Hepatic stellate cell (primary cell): ENCODE measurements at regions not wholly inside any gene's neighbourhood (a gene's known extent, or its start where the extent isn't known, plus 50 kb on each side); places are given as distances from the start of the nearest gene placed in this dataset.

Source experiments
- DNase-seq: peaks from one replicate; pipeline ENCODE4 v3.0.0; 2011; ENCODE audit warnings: low spot score

GRCh38 chr5:21168557-21168956 lies 1180.6 kb upstream of the CDH18 start:
- no peak for DNase-seq

- DNase-seq = no peak
Measured at GRCh38 chr5:21165344-21165743, 1177.3 kb upstream of the CDH18 start.

- no peak for DNase-seq
Measured at GRCh38 chr5:21164425-21164824, 1176.4 kb upstream of the CDH18 start.

- DNase-seq = no peak
Measured at GRCh38 chr5:21159510-21160059, 1171.6 kb upstream of the CDH18 start.

- DNase-seq = no peak
Measured at GRCh38 chr5:21154526-21154925, 1166.5 kb upstream of the CDH18 start.

DNA sequence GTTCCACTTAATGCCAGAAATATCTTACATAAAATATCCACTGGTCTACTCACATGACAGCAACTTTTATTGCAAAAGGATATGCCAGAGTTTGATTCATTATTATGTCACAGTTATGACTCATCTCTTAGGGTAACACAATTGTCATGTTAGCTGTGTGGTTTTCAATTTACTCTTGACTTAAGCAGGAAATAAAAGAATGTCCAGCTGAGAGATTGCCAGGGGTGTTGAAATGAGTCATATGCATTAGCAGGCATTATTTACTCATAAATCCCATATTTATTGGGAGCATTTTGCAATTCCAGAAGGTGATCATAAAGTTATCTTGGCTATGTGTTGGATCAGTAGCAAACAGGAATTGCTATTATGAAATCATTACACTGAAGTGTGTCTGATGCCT lies 1164.6 kb upstream of the CDH18 start:
- no peak for DNase-seq

GRCh38 chr5:21145376-21145775 lies 1157.4 kb upstream of the CDH18 start:
- no peak for DNase-seq

- DNase-seq = no peak
Measured at GRCh38 chr5:21143686-21144085, 1155.7 kb upstream of the CDH18 start.

- DNase-seq = no peak
Measured at GRCh38 chr5:21142791-21143190, 1154.8 kb upstream of the CDH18 start.

DNA sequence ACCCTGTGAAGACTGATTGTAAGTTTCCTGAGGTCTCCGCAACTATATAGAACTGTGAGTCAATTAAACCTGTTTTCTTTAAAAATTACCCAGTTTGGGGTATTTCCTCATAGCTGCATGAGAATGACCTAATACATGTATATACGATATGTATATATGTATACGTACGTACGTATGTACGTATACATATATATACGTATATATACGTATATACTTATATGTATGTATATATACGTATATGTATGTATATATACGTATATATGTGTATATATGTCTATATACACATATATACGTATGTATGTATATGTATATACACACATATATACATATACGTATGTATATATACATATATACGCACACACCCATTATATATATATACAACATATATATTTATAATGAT lies 1153.0 kb upstream of the CDH18 start:
- DNase-seq = no peak

- no peak for DNase-seq
Measured at GRCh38 chr5:21126236-21126635, 1138.2 kb upstream of the CDH18 start.

DNA sequence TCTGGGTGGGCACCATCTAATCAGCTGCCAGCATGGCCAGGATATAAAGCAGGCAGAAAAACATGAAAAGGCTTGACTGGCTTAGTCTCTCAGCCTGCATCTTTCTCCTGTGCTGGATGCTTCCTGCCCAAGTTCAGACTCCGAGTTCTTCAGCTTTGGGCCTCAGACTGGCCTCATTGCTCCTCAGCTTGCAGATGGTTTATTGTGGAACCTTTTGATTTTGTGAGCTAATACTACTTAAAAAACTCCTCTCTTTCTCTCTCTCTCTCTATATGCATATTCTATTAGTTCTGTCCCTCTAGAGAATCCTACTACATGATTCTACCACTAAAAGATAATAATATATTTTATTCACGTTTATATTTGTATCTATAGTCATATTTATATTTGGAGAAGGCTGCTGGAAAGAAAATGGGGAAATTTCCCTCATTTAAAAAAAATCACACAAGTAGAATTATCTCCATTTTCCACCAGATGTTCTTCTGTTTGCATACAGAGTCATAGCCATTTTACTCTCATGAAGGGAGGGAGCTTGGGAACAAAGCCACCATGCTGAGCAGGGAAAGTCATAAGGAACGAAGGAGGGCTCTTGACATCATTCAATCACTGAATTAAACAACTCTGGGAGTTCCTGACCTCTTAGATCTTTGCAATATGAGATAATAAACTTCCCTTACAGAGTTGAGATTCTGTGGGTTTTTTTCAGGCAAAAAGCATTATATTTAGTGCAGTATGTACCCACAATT lies 1137.4 kb upstream of the CDH18 start:
- DNase-seq = no peak

DNA sequence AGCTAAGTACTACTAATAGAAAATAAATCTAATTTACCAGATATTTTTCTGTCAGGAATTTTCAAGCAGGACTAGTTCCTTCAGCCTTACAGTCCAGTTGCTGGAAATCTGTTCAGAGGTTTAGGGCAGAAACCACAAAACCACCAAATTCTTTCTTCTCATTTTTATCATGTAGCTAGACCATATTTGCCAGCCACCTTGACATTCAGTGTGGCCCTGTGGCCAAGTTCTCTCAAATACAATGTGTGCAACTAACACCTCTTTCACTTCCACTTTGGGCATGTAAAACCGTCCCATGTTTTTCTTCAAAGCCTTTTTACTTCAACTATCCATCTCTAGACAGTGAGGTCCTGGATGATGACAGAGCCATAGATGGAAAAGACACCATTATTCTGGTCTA lies 1133.2 kb upstream of the CDH18 start:
- DNase-seq = no peak

DNA sequence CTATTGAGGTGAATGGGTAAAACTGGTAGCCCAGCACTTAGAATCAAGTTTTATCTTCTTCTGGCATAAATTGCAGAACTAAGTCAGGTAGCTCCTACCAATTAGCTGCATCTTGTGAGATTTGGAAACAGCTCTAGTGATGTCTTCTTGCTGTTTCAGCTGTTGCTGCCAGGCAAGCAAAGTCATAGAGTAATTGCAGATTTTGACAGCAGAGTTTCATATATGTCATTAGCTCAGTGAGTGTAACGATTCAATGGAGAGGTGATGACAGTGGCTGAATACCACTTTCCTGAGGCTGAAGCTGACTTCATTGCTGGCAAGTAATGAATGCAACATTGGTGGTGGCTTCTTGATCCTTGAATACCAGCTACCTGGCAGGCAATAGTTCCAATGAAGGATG lies 1109.7 kb upstream of the CDH18 start:
- no peak for DNase-seq

GRCh38 chr5:21094619-21095018 lies 1106.6 kb upstream of the CDH18 start:
- no peak for DNase-seq

DNA sequence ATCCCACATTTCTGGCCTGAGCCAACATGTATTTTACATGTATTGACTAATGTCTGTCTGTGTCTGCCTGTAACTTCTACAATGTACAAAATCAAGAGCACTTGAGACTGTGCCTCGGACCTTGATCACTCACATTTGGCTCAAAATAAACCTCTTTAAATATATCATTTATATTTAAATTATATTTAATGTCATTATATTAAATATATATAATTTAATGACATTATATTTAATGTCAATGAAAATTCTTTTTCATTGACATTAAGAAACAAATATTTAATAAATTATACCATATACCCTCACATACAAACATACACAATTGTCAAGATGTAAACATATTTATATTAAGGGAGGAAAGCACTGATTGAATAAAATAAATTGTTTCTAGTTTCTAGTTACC lies 1099.8 kb upstream of the CDH18 start:
- DNase-seq = no peak

DNA sequence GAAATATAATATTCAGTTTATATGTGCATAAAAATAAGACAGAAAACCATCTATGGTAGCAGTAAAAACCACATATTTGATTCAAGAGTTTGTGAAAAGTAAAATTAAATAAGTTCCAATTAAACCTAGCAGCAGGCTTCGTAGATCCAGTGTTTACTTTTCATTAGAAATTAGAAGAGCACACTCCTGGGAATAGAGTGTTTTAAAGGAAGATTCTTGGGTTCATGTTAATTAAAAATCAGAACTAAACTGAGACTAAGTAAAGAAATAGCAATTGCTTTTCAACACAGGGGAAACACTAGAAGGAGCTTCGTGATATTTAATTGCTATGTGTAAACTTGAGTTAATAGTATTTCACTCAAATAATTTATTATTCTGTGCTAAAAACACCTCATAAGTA lies 1097.8 kb upstream of the CDH18 start:
- no peak for DNase-seq

GRCh38 chr5:21071986-21072385 lies 1084.0 kb upstream of the CDH18 start:
- DNase-seq = no peak

DNA sequence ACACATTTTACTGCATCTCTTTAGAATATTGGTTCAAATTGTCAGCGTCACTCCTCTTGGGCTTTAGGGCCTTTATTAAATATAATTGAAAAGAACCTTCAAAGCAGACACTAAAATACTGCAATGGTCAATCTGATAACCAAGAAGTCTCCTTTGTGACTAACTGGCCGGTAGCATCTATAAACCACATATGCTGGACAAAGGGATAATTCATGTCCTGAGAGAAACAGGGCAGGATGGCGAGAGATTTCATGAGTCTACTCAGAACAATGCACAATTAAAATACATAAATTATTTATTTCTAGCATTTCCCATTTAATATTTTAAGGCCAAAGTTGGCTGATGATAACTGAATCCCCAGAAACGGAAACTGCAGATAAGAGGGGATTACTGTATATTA lies 1083.4 kb upstream of the CDH18 start:
- DNase-seq = no peak

DNA sequence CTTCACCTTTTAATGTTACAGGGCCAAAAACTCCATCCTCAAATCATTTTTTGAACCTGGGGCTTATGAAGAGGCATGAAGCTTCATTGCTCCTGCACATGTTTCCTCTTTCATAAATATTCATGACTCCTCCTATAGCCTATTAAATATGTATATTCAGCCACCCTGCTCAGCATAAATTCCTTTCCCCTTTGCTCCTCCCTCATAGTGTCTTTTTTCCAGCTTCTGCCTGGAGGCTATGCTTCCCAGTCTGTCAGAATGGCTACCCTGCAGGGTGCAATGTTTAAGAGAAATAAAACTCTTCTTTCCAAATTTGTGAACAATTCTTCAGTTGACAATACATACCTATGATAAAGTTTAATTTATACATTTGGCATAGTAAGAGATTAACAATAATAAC lies 1082.9 kb upstream of the CDH18 start:
- no peak for DNase-seq

- no peak for DNase-seq
Measured at GRCh38 chr5:21067724-21068123, 1079.7 kb upstream of the CDH18 start.

- no peak for DNase-seq
Measured at GRCh38 chr5:21063146-21063545, 1075.1 kb upstream of the CDH18 start.

DNA sequence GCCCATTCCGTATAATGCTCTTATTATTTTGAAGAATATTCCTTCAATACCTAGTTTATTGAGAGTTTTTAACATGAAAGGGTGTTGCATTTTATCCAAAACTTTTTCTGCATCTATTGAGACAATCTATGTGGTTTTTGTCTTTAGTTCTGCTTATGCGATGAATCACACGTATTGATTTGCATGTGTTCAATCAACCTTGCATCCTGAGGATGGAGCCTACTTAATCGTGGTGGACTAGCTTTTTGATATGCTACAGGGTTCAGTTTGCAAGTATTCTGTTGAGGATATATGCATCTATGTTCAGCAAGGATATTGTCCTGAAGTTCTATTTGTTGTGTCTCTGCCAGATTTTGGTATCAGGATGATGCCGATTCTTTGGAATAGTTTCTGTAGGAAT lies 1070.3 kb upstream of the CDH18 start:
- no peak for DNase-seq

DNA sequence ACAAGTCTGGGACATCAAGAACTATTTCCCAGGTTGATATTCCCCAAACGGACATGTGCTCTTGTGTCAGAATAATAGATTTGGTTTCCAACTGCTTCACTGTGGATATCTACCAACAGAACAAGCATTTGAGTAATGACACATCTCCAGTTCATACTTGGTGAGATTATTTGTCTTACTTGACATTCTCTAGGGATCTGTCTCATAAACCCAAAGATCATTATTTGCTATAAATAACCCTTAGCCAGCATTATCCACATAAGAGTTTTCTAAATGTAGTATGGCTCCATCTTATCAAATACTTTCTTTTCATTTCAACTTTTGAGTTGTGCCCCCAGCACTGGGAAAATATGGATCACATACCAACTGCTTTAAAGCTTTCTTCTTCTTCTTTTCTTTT lies 1063.9 kb upstream of the CDH18 start:
- DNase-seq = no peak
